ENCODE measurements at regions not wholly inside any gene's neighbourhood (a gene's known extent, or its start where the extent isn't known, plus 50 kb on each side); places are given as distances from the start of the nearest gene placed in this dataset.

GRCh38 chr15:69881766-69882165 is 216.0 kb downstream of the TLE3 start:
- Histone ChIP-seq H3K4me1 (ENCODE audit: insufficient read depth, low read length) (no peaks in the 10 kb centered on the region), H3K36me3 (ENCODE audit: insufficient read depth, low read length) (no peaks in the 10 kb centered on the region), H3K4me3 (ENCODE audit: low read depth in 1 of 2, low read length in 2 of 2) (no peak overlapping the region), H3K9ac (ENCODE audit: low read length) (no peak overlapping the region), H3K27me3 (ENCODE audit: control insufficient read depth in 1 of 2, insufficient read depth in 2 of 2, low read length in 2 of 2) (no peaks in the 10 kb centered on the region), H3K9me3 (ENCODE audit: low read length) (no peaks in the 10 kb centered on the region), H3K27ac (ENCODE audit: low read depth, low read length) (no peak overlapping the region)

- Histone ChIP-seq H3K36me3 (ENCODE audit: insufficient read depth, low read length) (no peaks in the 10 kb centered on the region), H3K4me3 (ENCODE audit: low read depth in 1 of 2, low read length in 2 of 2) (no peak overlapping the region), H3K27me3 (ENCODE audit: control insufficient read depth in 1 of 2, insufficient read depth in 2 of 2, low read length in 2 of 2) (no peaks in the 10 kb centered on the region), H3K9me3 (ENCODE audit: low read length) (no peaks in the 10 kb centered on the region), H3K27ac (ENCODE audit: low read depth, low read length) (no peak overlapping the region), H3K4me1 (ENCODE audit: insufficient read depth, low read length) (no peaks in the 10 kb centered on the region), H3K9ac (ENCODE audit: low read length) (no peak overlapping the region)
Observed at GRCh38 chr15:69883306-69883705, 214.4 kb downstream of the TLE3 start.

- Histone ChIP-seq H3K9ac (ENCODE audit: low read length) (no peak overlapping the region), H3K4me3 (ENCODE audit: low read depth in 1 of 2, low read length in 2 of 2) (no peak overlapping the region), H3K4me1 (ENCODE audit: insufficient read depth, low read length) (no peaks in the 10 kb centered on the region), H3K36me3 (ENCODE audit: insufficient read depth, low read length) (no peaks in the 10 kb centered on the region), H3K27ac (ENCODE audit: low read depth, low read length) (no peak overlapping the region), H3K27me3 (ENCODE audit: control insufficient read depth in 1 of 2, insufficient read depth in 2 of 2, low read length in 2 of 2) (no peaks in the 10 kb centered on the region), H3K9me3 (ENCODE audit: low read length) (no peaks in the 10 kb centered on the region)
Observed at GRCh38 chr15:69885173-69885955, 212.4 kb downstream of the TLE3 start.

- no peak overlapping the region for H3K27ac ChIP-seq (ENCODE audit: low read depth, low read length)
- H3K4me3 ChIP-seq (ENCODE audit: low read depth in 1 of 2, low read length in 2 of 2), result no peak overlapping the region
- H3K9ac ChIP-seq (ENCODE audit: low read length), result no peak overlapping the region
- H3K9me3 ChIP-seq (ENCODE audit: low read length), result no peaks in the 10 kb centered on the region
- H3K36me3 ChIP-seq (ENCODE audit: insufficient read depth, low read length), result no peaks in the 10 kb centered on the region
- no peaks in the 10 kb centered on the region for H3K4me1 ChIP-seq (ENCODE audit: insufficient read depth, low read length)
- H3K27me3 ChIP-seq (ENCODE audit: control insufficient read depth in 1 of 2, insufficient read depth in 2 of 2, low read length in 2 of 2), result no peaks in the 10 kb centered on the region
Observed at GRCh38 chr15:69887009-69887408, 210.7 kb downstream of the TLE3 start.

GRCh38 chr15:69887553-69887952 is 210.2 kb downstream of the TLE3 start:
- Histone ChIP-seq H3K36me3 (ENCODE audit: insufficient read depth, low read length) (no peaks in the 10 kb centered on the region), H3K27ac (ENCODE audit: low read depth, low read length) (no peak overlapping the region), H3K9me3 (ENCODE audit: low read length) (no peaks in the 10 kb centered on the region), H3K4me3 (ENCODE audit: low read depth in 1 of 2, low read length in 2 of 2) (no peak overlapping the region), H3K27me3 (ENCODE audit: control insufficient read depth in 1 of 2, insufficient read depth in 2 of 2, low read length in 2 of 2) (no peaks in the 10 kb centered on the region), H3K9ac (ENCODE audit: low read length) (no peak overlapping the region), H3K4me1 (ENCODE audit: insufficient read depth, low read length) (no peaks in the 10 kb centered on the region)

GRCh38 chr15:69888406-69888805 is 209.3 kb downstream of the TLE3 start:
- Histone ChIP-seq H3K9me3 (ENCODE audit: low read length) (no peaks in the 10 kb centered on the region), H3K27ac (ENCODE audit: low read depth, low read length) (no peak overlapping the region), H3K4me1 (ENCODE audit: insufficient read depth, low read length) (no peaks in the 10 kb centered on the region), H3K4me3 (ENCODE audit: low read depth in 1 of 2, low read length in 2 of 2) (no peak overlapping the region), H3K9ac (ENCODE audit: low read length) (no peak overlapping the region), H3K27me3 (ENCODE audit: control insufficient read depth in 1 of 2, insufficient read depth in 2 of 2, low read length in 2 of 2) (no peaks in the 10 kb centered on the region), H3K36me3 (ENCODE audit: insufficient read depth, low read length) (no peaks in the 10 kb centered on the region)

GRCh38 chr15:69891070-69891536 is 206.6 kb downstream of the TLE3 start:
- H3K9me3 ChIP-seq (ENCODE audit: low read length), result no peaks in the 10 kb centered on the region
- H3K36me3 ChIP-seq (ENCODE audit: insufficient read depth, low read length), result no peaks in the 10 kb centered on the region
- no peak overlapping the region for H3K9ac ChIP-seq (ENCODE audit: low read length)
- H3K4me1 ChIP-seq (ENCODE audit: insufficient read depth, low read length), result no peaks in the 10 kb centered on the region
- H3K4me3 ChIP-seq (ENCODE audit: low read depth in 1 of 2, low read length in 2 of 2), result no peak overlapping the region
- H3K27ac ChIP-seq (ENCODE audit: low read depth, low read length), result no peak overlapping the region
- no peaks in the 10 kb centered on the region for H3K27me3 ChIP-seq (ENCODE audit: control insufficient read depth in 1 of 2, insufficient read depth in 2 of 2, low read length in 2 of 2)

GRCh38 chr15:69891606-69892005 is 206.1 kb downstream of the TLE3 start:
- H3K27ac ChIP-seq (ENCODE audit: low read depth, low read length), result no peak overlapping the region
- H3K9me3 ChIP-seq (ENCODE audit: low read length), result no peaks in the 10 kb centered on the region
- H3K9ac ChIP-seq (ENCODE audit: low read length), result no peak overlapping the region
- H3K4me3 ChIP-seq (ENCODE audit: low read depth in 1 of 2, low read length in 2 of 2), result no peak overlapping the region
- H3K4me1 ChIP-seq (ENCODE audit: insufficient read depth, low read length), result no peaks in the 10 kb centered on the region
- H3K27me3 ChIP-seq (ENCODE audit: control insufficient read depth in 1 of 2, insufficient read depth in 2 of 2, low read length in 2 of 2), result no peaks in the 10 kb centered on the region
- no peaks in the 10 kb centered on the region for H3K36me3 ChIP-seq (ENCODE audit: insufficient read depth, low read length)

GRCh38 chr15:69892351-69892750 is 205.4 kb downstream of the TLE3 start:
- Histone ChIP-seq H3K9me3 (ENCODE audit: low read length) (no peaks in the 10 kb centered on the region), H3K27ac (ENCODE audit: low read depth, low read length) (no peak overlapping the region), H3K9ac (ENCODE audit: low read length) (no peak overlapping the region), H3K36me3 (ENCODE audit: insufficient read depth, low read length) (no peaks in the 10 kb centered on the region), H3K27me3 (ENCODE audit: control insufficient read depth in 1 of 2, insufficient read depth in 2 of 2, low read length in 2 of 2) (no peaks in the 10 kb centered on the region), H3K4me3 (ENCODE audit: low read depth in 1 of 2, low read length in 2 of 2) (no peak overlapping the region), H3K4me1 (ENCODE audit: insufficient read depth, low read length) (no peaks in the 10 kb centered on the region)

GRCh38 chr15:69893086-69893485 is 204.6 kb downstream of the TLE3 start:
- H3K9ac ChIP-seq (ENCODE audit: low read length), result no peak overlapping the region
- H3K27ac ChIP-seq (ENCODE audit: low read depth, low read length), result no peak overlapping the region
- no peak overlapping the region for H3K4me3 ChIP-seq (ENCODE audit: low read depth in 1 of 2, low read length in 2 of 2)
- no peaks in the 10 kb centered on the region for H3K36me3 ChIP-seq (ENCODE audit: insufficient read depth, low read length)
- H3K27me3 ChIP-seq (ENCODE audit: control insufficient read depth in 1 of 2, insufficient read depth in 2 of 2, low read length in 2 of 2), result no peaks in the 10 kb centered on the region
- H3K4me1 ChIP-seq (ENCODE audit: insufficient read depth, low read length), result no peaks in the 10 kb centered on the region
- H3K9me3 ChIP-seq (ENCODE audit: low read length), result no peaks in the 10 kb centered on the region

GRCh38 chr15:69893863-69894262 is 203.9 kb downstream of the TLE3 start:
- Histone ChIP-seq H3K27ac (ENCODE audit: low read depth, low read length) (no peak overlapping the region), H3K9me3 (ENCODE audit: low read length) (no peaks in the 10 kb centered on the region), H3K4me1 (ENCODE audit: insufficient read depth, low read length) (no peaks in the 10 kb centered on the region), H3K9ac (ENCODE audit: low read length) (no peak overlapping the region), H3K4me3 (ENCODE audit: low read depth in 1 of 2, low read length in 2 of 2) (no peak overlapping the region), H3K36me3 (ENCODE audit: insufficient read depth, low read length) (no peaks in the 10 kb centered on the region), H3K27me3 (ENCODE audit: control insufficient read depth in 1 of 2, insufficient read depth in 2 of 2, low read length in 2 of 2) (no peaks in the 10 kb centered on the region)

- Histone ChIP-seq H3K9ac (ENCODE audit: low read length) (no peak overlapping the region), H3K27me3 (ENCODE audit: control insufficient read depth in 1 of 2, insufficient read depth in 2 of 2, low read length in 2 of 2) (no peaks in the 10 kb centered on the region), H3K4me3 (ENCODE audit: low read depth in 1 of 2, low read length in 2 of 2) (no peak overlapping the region), H3K9me3 (ENCODE audit: low read length) (no peaks in the 10 kb centered on the region), H3K36me3 (ENCODE audit: insufficient read depth, low read length) (no peaks in the 10 kb centered on the region), H3K27ac (ENCODE audit: low read depth, low read length) (no peak overlapping the region), H3K4me1 (ENCODE audit: insufficient read depth, low read length) (no peaks in the 10 kb centered on the region)
Observed at GRCh38 chr15:69895202-69895601, 202.5 kb downstream of the TLE3 start.

Data from muscle layer of colon (tissue), 2 donors.